Gastrocnemius medialis (tissue), 4 donors: ENCODE measurements at regions not wholly inside any gene's neighbourhood (a gene's known extent, or its start where the extent isn't known, plus 50 kb on each side); places are given as distances from the start of the nearest gene placed in this dataset.

Source experiments
- CTCF ChIP-seq, 5 experiments: fragments of 450-650 bp in 3 of 5; fragments of 200-600 bp in 2 of 5; sonication (generic) in 2 of 5; IDR thresholded peaks in 4 of 5; conservative IDR thresholded peaks in 1 of 5; 1 replicate in 4 of 5; 2 replicates in 1 of 5; pipeline ENCODE4 v1.5.1; 2016 to 2019; ENCODE audit warnings: antibody characterized with exemption in 5 of 5, mild to moderate bottlenecking in 3 of 5, moderate library complexity in 3 of 5
- POLR2A ChIP-seq, 2 donors: fragments of 450-650 bp; IDR thresholded peaks; one replicate each; pipeline ENCODE4 v1.6.1; 2017; ENCODE audit warnings: antibody characterized with exemption in 2 of 2, mild to moderate bottlenecking in 2 of 2, moderate library complexity in 2 of 2

GRCh38 chr4:144206711-144207110 is 66.2 kb upstream of the GYPA start:
- no peak for TF ChIP-seq CTCF (IDR thresholded peaks at IDR 0.05 in 4 of 5, conservative IDR thresholded peaks at IDR 0.05 in 1 of 5)
- no peak for TF ChIP-seq POLR2A (IDR thresholded peaks at IDR 0.05)
